Activated CD4-positive, alpha-beta T cell treated with anti-CD3 and anti-CD28 coated beads, Interleukin-2, amount 50 U/mL, for 48 hours (primary cell): ENCODE measurements at regions not wholly inside any gene's neighbourhood (a gene's known extent, or its start where the extent isn't known, plus 50 kb on each side); places are given as distances from the start of the nearest gene placed in this dataset.

Source experiments
- DNase-seq, 2 experiments: peaks; one replicate each; pipeline ENCODE4 v3.0.0-alpha.2; 2020

- no peak for DNase-seq
Observed at GRCh38 chr22:26732284-26732683, 74.9 kb downstream of the MIAT start.

GRCh38 chr22:26734339-26735018, 77.1 kb downstream of the MIAT start:
- no peak for DNase-seq

GRCh38 chr22:26735019-26735409, 77.6 kb downstream of the MIAT start:
- DNase-seq, result no peak

- DNase-seq, result no peak
Observed at GRCh38 chr22:26737262-26737661, 79.9 kb downstream of the MIAT start.

GRCh38 chr22:26740253-26740652, 82.9 kb downstream of the MIAT start:
- no peak for DNase-seq

GRCh38 chr22:26743149-26743548, 85.8 kb downstream of the MIAT start:
- DNase-seq, result no peak

- DNase-seq, result no peak
Observed at GRCh38 chr22:26744892-26745808, 87.8 kb downstream of the MIAT start.

- no peak for DNase-seq
Observed at GRCh38 chr22:26746311-26746710, 88.9 kb downstream of the MIAT start.

GRCh38 chr22:26748845-26749244, 91.5 kb downstream of the MIAT start:
- DNase-seq, result no peak

GRCh38 chr22:26751217-26751616, 93.8 kb downstream of the MIAT start:
- DNase-seq, result no peak

GRCh38 chr22:26753125-26753862, 95.9 kb downstream of the MIAT start:
- no peak for DNase-seq

- peak; percentile 76 to 78 for DNase-seq
Observed at GRCh38 chr22:26756675-26757293, 99.4 kb downstream of the MIAT start.

- DNase-seq, result no peak
Observed at GRCh38 chr22:26757496-26757895, 100.1 kb downstream of the MIAT start.

- DNase-seq, result no peak
Observed at GRCh38 chr22:26762503-26763472, 105.4 kb downstream of the MIAT start.

- DNase-seq, result no peak
Observed at GRCh38 chr22:26763633-26764361, 106.4 kb downstream of the MIAT start.

- no peak for DNase-seq
Observed at GRCh38 chr22:26766510-26767350, 109.3 kb downstream of the MIAT start.

- no peak for DNase-seq
Observed at GRCh38 chr22:26767351-26768155, 110.2 kb downstream of the MIAT start.

GRCh38 chr22:26768156-26768515, 110.7 kb downstream of the MIAT start:
- DNase-seq, result no peak

- DNase-seq, result no peak
Observed at GRCh38 chr22:26768952-26769351, 111.6 kb downstream of the MIAT start.
